ENCODE measurements at regions not wholly inside any gene's neighbourhood (a gene's known extent, or its start where the extent isn't known, plus 50 kb on each side); places are given as distances from the start of the nearest gene placed in this dataset.

DNA sequence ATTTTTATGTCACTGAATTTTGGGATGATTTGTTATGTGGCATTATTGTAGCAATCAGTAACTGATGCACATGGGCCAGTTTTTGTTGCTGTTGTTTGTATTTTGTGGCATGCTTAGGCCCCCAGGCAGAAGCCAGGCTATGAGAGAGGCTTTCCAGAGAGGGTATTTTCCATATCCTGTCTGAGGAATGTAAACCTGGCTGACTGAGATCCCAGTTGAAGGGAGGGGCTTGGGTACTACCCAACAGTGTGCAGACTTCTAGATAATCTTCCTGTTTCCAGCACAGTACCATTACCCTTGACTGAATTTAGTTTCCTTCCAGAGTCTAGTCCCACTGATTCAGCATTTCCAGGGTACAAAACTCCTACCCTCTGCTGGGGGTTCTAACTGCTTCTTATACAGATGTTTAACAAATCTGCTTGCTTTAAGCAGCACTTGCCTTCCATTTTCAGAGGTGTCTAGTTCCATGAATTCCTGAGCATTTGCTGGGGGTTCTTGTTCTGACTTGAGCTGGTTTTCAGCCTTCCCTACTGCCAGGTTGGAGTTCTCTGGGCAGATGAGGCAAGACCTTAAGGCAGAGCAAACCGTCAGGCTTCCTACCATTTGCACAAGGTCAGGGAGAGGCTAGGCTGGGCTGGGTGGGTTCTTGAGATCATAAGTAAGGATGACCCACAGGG, 104.7 kb upstream of the EGFL6 start:
- intact Hi-C loops (cut with micrococcal nuclease): no loop called here
- Histone ChIP-seq H2AFZ (ENCODE audit: low read depth, low read length, poor library complexity, severe bottlenecking) (no peak overlapping the region), H3K9me2 (ENCODE audit: insufficient read depth) (no peaks in the 10 kb centered on the region), H3K9ac (ENCODE audit: low read length) (no peak overlapping the region), H3K4me3 (replicated peaks in 1 of 2; ENCODE audit: low read depth in 1 of 2, low read length in 2 of 2) (no peak overlapping the region), H4K20me1 (ENCODE audit: insufficient read depth) (no peaks in the 10 kb centered on the region), H3K27me3 (ENCODE audit: insufficient read depth, low read length) (no peaks in the 10 kb centered on the region), H3K79me2 (ENCODE audit: insufficient read depth, low read length) (no peaks in the 10 kb centered on the region), H3K27ac (ENCODE audit: low read depth, low read length) (no peak overlapping the region), H3K4me2 (ENCODE audit: low read length) (no peak overlapping the region), H3K36me3 (ENCODE audit: control insufficient read depth in 1 of 2, insufficient read depth in 2 of 2, low read length in 2 of 2) (no peaks in the 10 kb centered on the region), H3K4me1 (ENCODE audit: control insufficient read depth in 1 of 2, insufficient read depth in 2 of 2, low read length in 2 of 2) (no peaks in the 10 kb centered on the region), H3K9me3 (ENCODE audit: control insufficient read depth in 1 of 2, insufficient read depth in 1 of 2, low read depth in 1 of 2, low read length in 2 of 2) (no peaks in the 10 kb centered on the region)
- RAD21 ChIA-PET (ENCODE audit: low non-redundant PET in 1 of 2, low total read pairs in 2 of 2, uncharacterized antibody in 2 of 2, unreplicated experiment in 2 of 2): no interaction called here
- CTCF ChIA-PET: no interaction called here
- no peak for ATAC-seq
- no TSS peak for BruUV-seq (replicated peaks)
- no peak for TF ChIP-seq POLR2A (IDR thresholded peaks at IDR 0.05; ENCODE audit: borderline replicate concordance, extremely low read depth, insufficient read depth, insufficient read length)
- no peak for TF ChIP-seq ZFX (IDR thresholded peaks at IDR 0.05)
- TF ChIP-seq, protein P1, sequence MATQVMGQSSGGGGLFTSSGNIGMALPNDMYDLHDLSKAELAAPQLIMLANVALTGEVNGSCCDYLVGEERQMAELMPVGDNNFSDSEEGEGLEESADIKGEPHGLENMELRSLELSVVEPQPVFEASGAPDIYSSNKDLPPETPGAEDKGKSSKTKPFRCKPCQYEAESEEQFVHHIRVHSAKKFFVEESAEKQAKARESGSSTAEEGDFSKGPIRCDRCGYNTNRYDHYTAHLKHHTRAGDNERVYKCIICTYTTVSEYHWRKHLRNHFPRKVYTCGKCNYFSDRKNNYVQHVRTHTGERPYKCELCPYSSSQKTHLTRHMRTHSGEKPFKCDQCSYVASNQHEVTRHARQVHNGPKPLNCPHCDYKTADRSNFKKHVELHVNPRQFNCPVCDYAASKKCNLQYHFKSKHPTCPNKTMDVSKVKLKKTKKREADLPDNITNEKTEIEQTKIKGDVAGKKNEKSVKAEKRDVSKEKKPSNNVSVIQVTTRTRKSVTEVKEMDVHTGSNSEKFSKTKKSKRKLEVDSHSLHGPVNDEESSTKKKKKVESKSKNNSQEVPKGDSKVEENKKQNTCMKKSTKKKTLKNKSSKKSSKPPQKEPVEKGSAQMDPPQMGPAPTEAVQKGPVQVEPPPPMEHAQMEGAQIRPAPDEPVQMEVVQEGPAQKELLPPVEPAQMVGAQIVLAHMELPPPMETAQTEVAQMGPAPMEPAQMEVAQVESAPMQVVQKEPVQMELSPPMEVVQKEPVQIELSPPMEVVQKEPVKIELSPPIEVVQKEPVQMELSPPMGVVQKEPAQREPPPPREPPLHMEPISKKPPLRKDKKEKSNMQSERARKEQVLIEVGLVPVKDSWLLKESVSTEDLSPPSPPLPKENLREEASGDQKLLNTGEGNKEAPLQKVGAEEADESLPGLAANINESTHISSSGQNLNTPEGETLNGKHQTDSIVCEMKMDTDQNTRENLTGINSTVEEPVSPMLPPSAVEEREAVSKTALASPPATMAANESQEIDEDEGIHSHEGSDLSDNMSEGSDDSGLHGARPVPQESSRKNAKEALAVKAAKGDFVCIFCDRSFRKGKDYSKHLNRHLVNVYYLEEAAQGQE (IDR thresholded peaks at IDR 0.05; ENCODE audit: low read depth): no peak
- TF ChIP-seq EGR1 (IDR thresholded peaks at IDR 0.05; ENCODE audit: low read depth): no peak
- TF ChIP-seq EZH2phosphoT487 (IDR thresholded peaks at IDR 0.05; ENCODE audit: borderline replicate concordance): no peak
- TF ChIP-seq EZH2 (IDR thresholded peaks at IDR 0.05): no peak
- TF ChIP-seq ELF1 (IDR thresholded peaks at IDR 0.05; ENCODE audit: borderline replicate concordance, low read depth): no peak
- TF ChIP-seq, protein P2, sequence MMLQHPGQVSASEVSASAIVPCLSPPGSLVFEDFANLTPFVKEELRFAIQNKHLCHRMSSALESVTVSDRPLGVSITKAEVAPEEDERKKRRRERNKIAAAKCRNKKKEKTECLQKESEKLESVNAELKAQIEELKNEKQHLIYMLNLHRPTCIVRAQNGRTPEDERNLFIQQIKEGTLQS (IDR thresholded peaks at IDR 0.05): no peak
- no peak for TF ChIP-seq JUND (IDR thresholded peaks at IDR 0.05)
- POLR2A ChIA-PET: no interaction called here
- DNase-seq (ENCODE audit: low read depth, low spot score): no peak
